GM12878 (cell line): ENCODE measurements at regions not wholly inside any gene's neighbourhood (a gene's known extent, or its start where the extent isn't known, plus 50 kb on each side); places are given as distances from the start of the nearest gene placed in this dataset.

Source experiments
- ATAC-seq: fragments of 200-7000 bp; cut with Tn5 transposase; 3 replicates; pipeline ENCODE4 v1.9.1; 2020; ENCODE audit warnings: mild to moderate bottlenecking, moderate library complexity
- BruUV-seq: library from RNA; stranded (reverse); fragments of 400-500 nt; replicated peaks from 2 replicates; lab custom pipeline; 2021; lab: Mats Ljungman, UMichigan
- CTCF ChIA-PET: fragments of 300-600 bp; sonication (Branson Sonifier 250); formaldehyde crosslinking; extraction: SDS; loops from one replicate; lab custom pipeline; 2021; ENCODE audit warnings: inconsistent platforms; lab: Yijun Ruan, JAX
- POLR2A ChIA-PET: fragments of 350-600 bp; formaldehyde crosslinking; extraction: SDS; loops from one replicate; lab custom pipeline; 2021; ENCODE audit warnings: inconsistent platforms; lab: Charles Lee
- RAD21 ChIA-PET: fragments of 300-600 bp; sonication (Branson Sonifier 250); formaldehyde crosslinking; loops from one replicate; lab custom pipeline; 2023; ENCODE audit warnings: antibody characterized with exemption; ENCODE audit not compliant: unreplicated experiment; lab: Charles Lee
- SMC1A ChIA-PET: fragments of 300-600 bp; sonication (Branson Sonifier 250); formaldehyde crosslinking; loops from one replicate; lab custom pipeline; 2023; ENCODE audit not compliant: unreplicated experiment, uncharacterized antibody; lab: Charles Lee
- DNase-seq: peaks from one replicate; pipeline ENCODE4 v3.0.0-alpha.2; 2011; ENCODE audit warnings: low read depth, low spot score
- FAIRE-seq: peaks from 3 replicates; lab custom pipeline; 2011; peaks lifted over from hg19 to GRCh38; lab: Jason Lieb, UNC
- H2AFZ ChIP-seq: 2 replicates; pipeline ENCODE4 v1.6.0; 2011; ENCODE audit warnings: low read depth, low read length, control low read depth; ENCODE audit not compliant: control insufficient read depth
- H3K27ac ChIP-seq: 2 replicates; pipeline ENCODE4 v1.5.1; 2011; ENCODE audit warnings: control low read depth; ENCODE audit not compliant: control insufficient read depth, insufficient read depth
- H3K27me3 ChIP-seq, 2 experiments: replicated peaks in 1 of 2; 2 replicates each; pipeline versions ENCODE4 v1.6.0 to v1.6.1; 2011; ENCODE audit warnings: low read length in 1 of 2; ENCODE audit not compliant: control insufficient read depth in 2 of 2, insufficient read depth in 2 of 2
- H3K36me3 ChIP-seq, 2 experiments: 2 replicates each; pipeline ENCODE4 v1.5.1; 2011; ENCODE audit warnings: low read length in 1 of 2; ENCODE audit not compliant: control insufficient read depth in 2 of 2, insufficient read depth in 2 of 2
- H3K4me1 ChIP-seq: 2 replicates; pipeline ENCODE4 v1.6.1; 2011; ENCODE audit warnings: mild to moderate bottlenecking, low read length, moderate library complexity, mixed read lengths; ENCODE audit not compliant: control insufficient read depth, insufficient read depth
- H3K4me2 ChIP-seq: 2 replicates; pipeline ENCODE4 v1.6.0; 2011; ENCODE audit warnings: control low read depth; ENCODE audit not compliant: control insufficient read depth, insufficient read depth
- H3K4me3 ChIP-seq: fragments of 200-600 bp; sonication (generic); 2 replicates; pipeline ENCODE4 v1.5.1; 2016
- H3K79me2 ChIP-seq: 2 replicates; pipeline ENCODE4 v1.6.0; 2011; ENCODE audit warnings: low read length; ENCODE audit not compliant: control insufficient read depth, insufficient read depth
- H3K9ac ChIP-seq: 2 replicates; pipeline ENCODE4 v1.8.0; 2011; ENCODE audit warnings: low read length, control low read depth, mixed read lengths; ENCODE audit not compliant: control insufficient read depth, insufficient read depth
- H3K9me3 ChIP-seq: replicated peaks from 3 replicates; pipeline ENCODE4 v1.5.1; 2011; ENCODE audit warnings: mild to moderate bottlenecking, low read length; ENCODE audit not compliant: control insufficient read depth, insufficient read depth
- H4K20me1 ChIP-seq: 2 replicates; pipeline ENCODE4 v1.6.0; 2011; ENCODE audit not compliant: control insufficient read depth, insufficient read depth
- DPF2 ChIP-seq: fragments of 450-650 bp; IDR thresholded peaks from 2 replicates; pipeline ENCODE4 v1.6.1; 2017; ENCODE audit warnings: mild to moderate bottlenecking
- MTA2 ChIP-seq: fragments of 450-650 bp; IDR thresholded peaks from 2 replicates; pipeline ENCODE4 v1.6.1; 2016; ENCODE audit warnings: low read depth, mild to moderate bottlenecking, moderate library complexity
- PAX5 ChIP-seq: IDR thresholded peaks from 2 replicates; pipeline ENCODE4 v1.6.1; 2011; ENCODE audit warnings: low read depth, low read length, borderline replicate concordance
- RFX5 ChIP-seq: IDR thresholded peaks from 2 replicates; pipeline ENCODE4 v1.6.1; 2011; ENCODE audit warnings: low read depth, low read length, improper control_type of control experiment
- RUNX3 ChIP-seq: IDR thresholded peaks from 2 replicates; pipeline ENCODE4 v1.6.1; 2012; ENCODE audit warnings: low read length, inconsistent platforms
- SIX5 ChIP-seq: IDR thresholded peaks from 2 replicates; pipeline ENCODE4 v1.6.1; 2011; ENCODE audit warnings: mild to moderate bottlenecking, low read depth, low read length, moderate library complexity; ENCODE audit not compliant: severe bottlenecking
- TCF3 ChIP-seq: IDR thresholded peaks from 2 replicates; pipeline ENCODE4 v1.6.1; 2012; ENCODE audit warnings: low read depth, mild to moderate bottlenecking, low read length, borderline replicate concordance; ENCODE audit not compliant: insufficient read depth
- ZNF274 ChIP-seq: IDR thresholded peaks from one replicate; pipeline ENCODE4 v1.8.0; 2011; ENCODE audit not compliant: insufficient read length, insufficient read depth
- WGBS: methylation state at CpG from one replicate; pipeline ENCODE4 v1.1.6; 2016; ENCODE audit warnings: low lambda C conversion rate; ENCODE audit not compliant: insufficient replicate concordance, insufficient coverage; ENCODE audit errors: missing lambda C conversion rate; 5-methylcytosine and 5-hydroxymethylcytosine counted together
- in situ Hi-C: fragments of 300-500 bp; cut with MboI; formaldehyde crosslinking; loops from 9 replicates; pipeline ENCODE4 v1.14.3; 2018; ENCODE audit warnings: mixed read lengths
- intact Hi-C: fragments of 100-400 bp; cut with micrococcal nuclease; formaldehyde crosslinking; loops from one replicate; pipeline ENCODE4 v1.14.2; 2022; ENCODE audit not compliant: unreplicated experiment
- TF ChIP-seq, protein P1 (sequence below): fragments of 450-650 bp; formaldehyde crosslinking; IDR thresholded peaks from 2 replicates; pipeline ENCODE4 v1.4.0; 2022; ENCODE audit warnings: mild to moderate bottlenecking, moderate library complexity

DNA sequence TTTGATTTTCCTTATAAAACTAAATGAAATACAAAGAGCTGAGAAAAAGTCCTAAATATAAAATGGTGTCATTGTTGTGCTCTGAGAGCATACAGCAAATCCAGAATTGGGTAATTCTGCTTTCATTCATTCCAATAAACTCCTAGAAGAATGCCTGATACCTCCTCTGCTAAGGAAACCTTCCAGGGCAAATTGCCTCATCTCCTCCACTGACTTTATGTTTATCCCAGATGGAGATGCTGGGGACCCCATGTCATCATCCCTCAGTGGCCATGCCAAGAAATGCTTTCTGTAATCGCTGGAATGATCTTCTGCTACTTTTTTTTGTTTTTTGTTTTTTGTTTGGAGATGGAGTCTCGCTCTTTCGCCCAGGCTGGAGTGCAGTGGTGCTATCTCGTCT lies 119.3 kb upstream of the PRKCQ start:
- Histone ChIP-seq H3K4me3 (no peak overlapping the region), H3K79me2 (no peaks in the 10 kb centered on the region), H3K36me3 (no peaks in the 10 kb centered on the region), H3K27ac (no peak overlapping the region), H3K4me1 (no peaks in the 10 kb centered on the region), H4K20me1 (no peaks in the 10 kb centered on the region), H3K4me2 (no peak overlapping the region), H2AFZ (no peak overlapping the region), H3K9me3 (no peaks in the 10 kb centered on the region), H3K27me3 (no peaks in the 10 kb centered on the region; a peak in 1 of 4 replicates), H3K9ac (no peak overlapping the region)
- ATAC-seq: no peak
- ChIA-PET SMC1A (no interaction called here), POLR2A (no interaction called here), RAD21 (no interaction called here), CTCF (no interaction called here)
- no peak for DNase-seq
- intact Hi-C loops (no loop called here), in situ Hi-C loops (no loop called here)
- TF ChIP-seq, protein P1, sequence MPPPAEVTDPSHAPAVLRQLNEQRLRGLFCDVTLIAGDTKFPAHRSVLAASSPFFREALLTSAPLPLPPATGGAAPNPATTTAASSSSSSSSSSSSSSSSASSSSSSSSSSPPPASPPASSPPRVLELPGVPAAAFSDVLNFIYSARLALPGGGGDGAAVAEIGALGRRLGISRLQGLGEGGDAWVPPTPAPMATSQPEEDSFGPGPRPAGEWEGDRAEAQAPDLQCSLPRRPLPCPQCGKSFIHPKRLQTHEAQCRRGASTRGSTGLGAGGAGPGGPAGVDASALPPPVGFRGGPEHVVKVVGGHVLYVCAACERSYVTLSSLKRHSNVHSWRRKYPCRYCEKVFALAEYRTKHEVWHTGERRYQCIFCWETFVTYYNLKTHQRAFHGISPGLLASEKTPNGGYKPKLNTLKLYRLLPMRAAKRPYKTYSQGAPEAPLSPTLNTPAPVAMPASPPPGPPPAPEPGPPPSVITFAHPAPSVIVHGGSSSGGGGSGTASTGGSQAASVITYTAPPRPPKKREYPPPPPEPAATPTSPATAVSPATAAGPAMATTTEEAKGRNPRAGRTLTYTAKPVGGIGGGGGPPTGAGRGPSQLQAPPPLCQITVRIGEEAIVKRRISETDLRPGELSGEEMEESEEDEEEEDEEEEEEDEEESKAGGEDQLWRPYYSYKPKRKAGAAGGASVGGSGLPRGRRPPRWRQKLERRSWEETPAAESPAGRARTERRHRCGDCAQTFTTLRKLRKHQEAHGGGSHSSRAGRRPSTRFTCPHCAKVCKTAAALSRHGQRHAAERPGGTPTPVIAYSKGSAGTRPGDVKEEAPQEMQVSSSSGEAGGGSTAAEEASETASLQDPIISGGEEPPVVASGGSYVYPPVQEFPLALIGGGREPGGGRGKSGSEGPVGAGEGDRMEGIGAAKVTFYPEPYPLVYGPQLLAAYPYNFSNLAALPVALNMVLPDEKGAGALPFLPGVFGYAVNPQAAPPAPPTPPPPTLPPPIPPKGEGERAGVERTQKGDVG (CRISPR knock-in tag): no peak
- TF ChIP-seq ZNF274 (no peak), RFX5 (no peak), MTA2 (no peak), TCF3 (no peak), SIX5 (no peak), RUNX3 (no peak), PAX5 (no peak), DPF2 (no peak)
- 28% methylated on average over 4 of the region's 4 CpGs for WGBS
- FAIRE-seq: no peak
- no TSS peak for BruUV-seq
